Suprapubic skin (tissue), 3 donors: ENCODE measurements at regions not wholly inside any gene's neighbourhood (a gene's known extent, or its start where the extent isn't known, plus 50 kb on each side); places are given as distances from the start of the nearest gene placed in this dataset.

Source experiments
- CTCF ChIP-seq, 2 donors: fragments of 200-600 bp in 1 of 2; fragments of 450-650 bp in 1 of 2; sonication (generic) in 1 of 2; IDR thresholded peaks; one replicate each; pipeline ENCODE4 v1.5.1; 2016 to 2019; ENCODE audit warnings: antibody characterized with exemption in 2 of 2, mild to moderate bottlenecking in 1 of 2, moderate library complexity in 1 of 2
- POLR2A ChIP-seq, 2 donors: fragments of 450-650 bp; IDR thresholded peaks; one replicate each; pipeline ENCODE4 v1.6.1; 2017; ENCODE audit warnings: antibody characterized with exemption in 2 of 2, mild to moderate bottlenecking in 2 of 2, moderate library complexity in 2 of 2

GRCh38 chr1:81678779-81679178 lies 122.0 kb upstream of the ADGRL2 start:
- no peak for TF ChIP-seq POLR2A (IDR thresholded peaks at IDR 0.05)
- no peak for TF ChIP-seq CTCF (IDR thresholded peaks at IDR 0.05)
